B cell (primary cell): ENCODE measurements at regions not wholly inside any gene's neighbourhood (a gene's known extent, or its start where the extent isn't known, plus 50 kb on each side); places are given as distances from the start of the nearest gene placed in this dataset.

Experiments used
- EZH2 ChIP-seq: IDR thresholded peaks from 2 replicates; pipeline ENCODE4 v1.6.1; 2012; ENCODE audit warnings: borderline replicate concordance, low read depth, mild to moderate bottlenecking, moderate library complexity, low read length; ENCODE audit not compliant: insufficient read depth, poor library complexity, severe bottlenecking
- TF ChIP-seq, protein P1 (sequence below): fragments of 200-600 bp; IDR thresholded peaks from one replicate; pipeline ENCODE4 v1.8.0; 2022; ENCODE audit warnings: antibody characterized with exemption, mild to moderate bottlenecking

DNA sequence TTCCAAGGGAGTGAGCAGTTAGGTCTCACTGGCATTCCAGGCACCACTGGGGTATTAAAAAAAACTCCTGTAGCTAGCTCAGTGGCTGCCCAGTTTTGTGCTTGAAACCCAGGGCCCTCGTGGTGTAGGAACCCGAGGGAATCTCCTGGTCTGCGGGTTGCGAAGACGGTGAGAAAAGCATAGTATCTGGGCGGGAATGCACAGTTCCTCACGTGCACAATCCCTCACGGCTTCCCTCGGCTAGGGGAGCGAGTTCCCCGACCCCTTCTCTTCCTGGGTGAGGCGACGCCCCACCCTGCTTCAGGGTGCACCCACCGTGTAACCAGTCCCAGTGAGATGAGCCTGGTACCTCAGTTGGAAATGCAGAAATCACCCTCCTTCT is 50.5 kb upstream of the PGBD5 start:
- TF ChIP-seq, protein P1, sequence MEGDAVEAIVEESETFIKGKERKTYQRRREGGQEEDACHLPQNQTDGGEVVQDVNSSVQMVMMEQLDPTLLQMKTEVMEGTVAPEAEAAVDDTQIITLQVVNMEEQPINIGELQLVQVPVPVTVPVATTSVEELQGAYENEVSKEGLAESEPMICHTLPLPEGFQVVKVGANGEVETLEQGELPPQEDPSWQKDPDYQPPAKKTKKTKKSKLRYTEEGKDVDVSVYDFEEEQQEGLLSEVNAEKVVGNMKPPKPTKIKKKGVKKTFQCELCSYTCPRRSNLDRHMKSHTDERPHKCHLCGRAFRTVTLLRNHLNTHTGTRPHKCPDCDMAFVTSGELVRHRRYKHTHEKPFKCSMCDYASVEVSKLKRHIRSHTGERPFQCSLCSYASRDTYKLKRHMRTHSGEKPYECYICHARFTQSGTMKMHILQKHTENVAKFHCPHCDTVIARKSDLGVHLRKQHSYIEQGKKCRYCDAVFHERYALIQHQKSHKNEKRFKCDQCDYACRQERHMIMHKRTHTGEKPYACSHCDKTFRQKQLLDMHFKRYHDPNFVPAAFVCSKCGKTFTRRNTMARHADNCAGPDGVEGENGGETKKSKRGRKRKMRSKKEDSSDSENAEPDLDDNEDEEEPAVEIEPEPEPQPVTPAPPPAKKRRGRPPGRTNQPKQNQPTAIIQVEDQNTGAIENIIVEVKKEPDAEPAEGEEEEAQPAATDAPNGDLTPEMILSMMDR, result no peak
- TF ChIP-seq EZH2, result no peak
